ENCODE measurements at regions not wholly inside any gene's neighbourhood (a gene's known extent, or its start where the extent isn't known, plus 50 kb on each side); places are given as distances from the start of the nearest gene placed in this dataset.

DNA sequence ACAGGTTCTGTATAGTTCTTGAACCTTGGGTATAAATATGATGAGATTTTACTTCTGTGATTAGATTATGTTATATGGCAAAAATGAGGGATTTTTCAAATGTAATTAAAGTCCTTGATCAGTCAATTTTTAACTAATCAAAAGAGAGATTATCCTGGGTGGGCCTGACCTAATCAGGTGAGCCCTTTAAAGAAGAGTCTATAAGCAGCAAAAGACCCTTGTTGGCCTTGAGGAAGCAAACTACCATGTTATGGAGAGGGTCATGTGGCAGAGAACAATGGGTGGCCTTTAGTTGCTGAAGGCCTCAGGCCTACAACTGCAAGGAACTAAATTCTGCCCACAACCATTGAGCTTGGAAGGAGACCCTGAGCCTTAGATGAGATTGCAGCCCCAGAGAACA is 102.5 kb upstream of the RIPOR2 start:
- no peak for DNase-seq (ENCODE audit: low read depth in 2 of 2)

DNA sequence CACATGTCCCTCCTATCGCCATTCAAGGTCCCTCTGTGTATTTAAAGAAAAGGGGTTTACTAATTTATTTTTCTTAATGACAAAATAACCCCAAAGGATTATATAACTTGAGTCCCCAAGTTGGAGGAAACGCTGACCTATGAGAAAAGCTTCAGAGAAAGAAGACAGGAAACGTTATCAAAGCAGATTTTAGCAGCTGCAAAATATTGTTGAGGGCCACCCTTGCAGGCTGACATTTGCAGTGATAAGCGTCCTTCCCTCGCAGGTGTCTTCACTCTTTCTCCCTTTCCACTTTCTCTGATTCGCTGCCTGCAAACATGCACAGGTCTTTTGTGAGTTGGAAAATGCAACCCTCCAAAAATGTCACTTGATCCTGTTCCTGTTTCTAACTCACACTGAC is 103.2 kb upstream of the RIPOR2 start:
- no peak for DNase-seq (ENCODE audit: low read depth in 2 of 2)

DNA sequence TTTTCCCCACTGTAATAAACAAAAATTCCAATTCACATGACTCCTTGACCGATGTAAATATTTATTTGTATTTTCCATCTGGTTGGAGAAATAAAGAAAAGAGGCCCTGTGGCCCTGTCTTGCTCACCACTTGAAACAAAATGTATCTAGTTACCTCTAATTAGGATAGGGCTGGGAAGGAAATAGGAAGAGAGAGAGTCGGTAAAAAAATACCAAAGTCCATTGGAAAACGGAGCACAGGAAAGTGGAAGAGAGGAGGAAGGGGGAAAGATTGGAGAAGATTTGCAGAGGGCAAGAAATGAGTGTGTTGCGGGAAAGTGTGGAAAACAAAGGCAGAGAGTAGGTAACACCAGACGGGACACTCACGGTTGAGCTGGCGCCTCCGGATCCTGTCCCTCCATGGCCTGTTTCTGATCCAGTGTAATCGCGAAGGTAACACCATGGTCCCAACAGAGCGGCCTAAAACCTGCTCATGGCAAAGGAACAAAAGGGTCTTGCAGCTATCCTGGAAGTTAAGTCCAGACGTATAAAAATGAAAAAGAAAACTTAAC is 105.8 kb upstream of the RIPOR2 start:
- no peak for DNase-seq (ENCODE audit: low read depth in 2 of 2)

DNA sequence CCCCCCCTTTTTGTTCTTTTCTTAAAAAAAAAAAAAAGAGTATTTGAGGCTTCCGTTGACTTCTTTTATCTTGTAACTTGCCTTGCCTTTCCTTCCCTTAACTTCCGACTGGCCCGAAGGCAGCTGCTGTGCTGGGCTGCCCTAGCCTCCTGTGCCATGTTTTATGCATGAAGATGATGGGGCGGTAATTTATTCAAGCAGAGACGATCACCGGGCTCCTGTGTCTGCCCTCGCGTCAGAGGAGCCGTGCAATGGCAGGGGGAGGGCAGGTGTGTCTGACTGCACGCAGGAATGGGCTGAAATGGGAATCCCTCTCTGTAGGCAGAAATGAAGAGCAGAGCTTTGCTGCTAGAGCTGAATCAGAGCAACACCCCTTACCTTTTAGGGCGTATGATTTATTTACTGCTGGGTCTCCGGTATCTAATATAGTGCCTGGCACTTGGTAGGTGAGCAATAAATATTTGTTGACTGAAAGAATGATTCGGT is 106.3 kb upstream of the RIPOR2 start:
- DNase-seq (ENCODE audit: low read depth in 2 of 2), result no peak

DNA sequence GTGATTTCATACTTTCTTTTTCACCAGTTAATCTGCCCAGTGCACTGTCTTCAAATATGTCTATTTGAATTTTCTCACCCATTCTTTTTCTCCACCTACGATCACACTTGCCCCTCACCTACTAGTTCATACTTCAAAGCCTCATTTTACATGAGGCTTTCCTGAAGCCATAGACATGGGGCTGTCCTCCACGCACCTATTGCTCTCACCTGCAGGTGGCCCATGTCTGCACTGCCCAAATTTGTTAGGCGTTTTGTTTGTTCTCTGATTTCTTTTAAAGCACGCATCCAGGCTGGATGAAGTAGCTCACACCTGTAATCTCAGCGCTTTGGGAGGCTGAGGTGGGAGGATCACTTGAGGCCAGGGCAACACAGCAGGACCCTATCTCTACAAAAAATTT is 106.8 kb upstream of the RIPOR2 start:
- no peak for DNase-seq (ENCODE audit: low read depth in 2 of 2)

DNA sequence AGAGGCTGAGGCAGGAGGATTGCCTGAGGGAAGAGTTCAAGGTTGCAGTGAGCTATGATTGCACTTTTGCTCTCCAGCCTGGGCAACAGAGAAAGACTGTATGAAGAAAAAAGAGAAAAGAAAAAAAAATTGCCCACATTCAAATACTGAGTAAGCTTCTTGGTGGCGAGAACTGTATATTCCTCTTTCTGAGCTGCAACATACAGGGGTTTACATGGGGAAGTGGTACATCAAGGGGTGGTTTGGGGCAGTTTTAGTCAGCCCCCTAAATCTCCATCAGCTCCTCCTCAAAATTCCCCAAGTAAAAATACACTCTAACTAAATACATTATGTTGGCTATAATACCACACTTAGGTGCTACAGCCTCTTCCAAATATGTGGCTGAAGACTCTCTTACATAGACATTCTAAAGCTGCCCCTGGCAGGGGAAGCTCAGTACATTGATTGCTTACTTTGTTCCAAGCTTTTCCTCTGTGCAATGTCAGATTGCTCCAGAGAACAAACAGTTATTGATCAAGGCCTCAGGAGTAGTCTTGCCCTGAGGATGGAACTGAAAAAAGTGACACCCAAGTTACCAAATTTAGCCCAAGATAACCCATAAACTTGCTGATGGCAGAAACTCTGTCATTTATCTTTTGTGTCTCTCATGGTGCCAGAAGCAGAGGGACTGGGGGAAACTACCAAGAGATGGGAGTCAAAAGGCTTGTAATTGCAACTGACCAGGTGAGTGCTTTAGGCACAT is 107.4 kb upstream of the RIPOR2 start:
- no peak for DNase-seq (ENCODE audit: low read depth in 2 of 2)

DNA sequence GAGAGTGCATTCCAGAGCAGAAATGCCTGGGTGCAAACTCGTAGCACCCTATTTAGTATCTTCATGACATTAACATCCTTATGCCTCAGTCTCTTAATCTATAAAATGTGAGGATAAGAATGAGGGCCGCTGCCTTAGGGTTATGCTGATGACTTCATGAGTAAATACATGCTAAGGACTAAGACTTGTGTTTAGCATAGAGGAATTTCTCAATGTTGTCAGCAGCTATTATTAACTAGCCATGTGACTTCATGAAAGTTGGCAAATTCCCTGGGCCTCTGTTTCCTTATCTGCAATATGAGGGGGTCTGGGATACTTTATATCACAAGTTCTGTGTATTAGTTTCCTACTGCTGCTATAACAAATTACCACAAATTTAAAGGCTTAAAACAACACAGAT is 108.1 kb upstream of the RIPOR2 start:
- no peak for DNase-seq (ENCODE audit: low read depth in 2 of 2)

DNA sequence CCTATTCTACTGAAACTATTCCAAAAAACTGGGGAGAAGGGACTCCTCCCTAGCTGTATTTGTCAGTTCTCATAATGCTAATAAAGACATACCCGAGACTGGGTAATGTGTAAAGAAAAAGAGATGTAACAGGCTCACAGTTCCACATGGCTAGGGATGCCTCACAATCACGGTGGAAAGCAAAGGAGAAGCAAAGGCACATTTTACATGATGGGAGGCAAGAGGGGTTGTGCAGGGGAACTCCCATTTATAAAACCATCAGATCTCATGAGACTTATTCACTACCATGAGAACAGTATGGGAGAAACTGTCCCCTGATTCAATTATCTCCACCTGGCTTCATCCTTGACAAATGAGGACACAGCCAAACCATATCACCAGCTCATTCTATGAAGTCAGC is 111.2 kb upstream of the RIPOR2 start:
- no peak for DNase-seq (ENCODE audit: low read depth in 2 of 2)

DNA sequence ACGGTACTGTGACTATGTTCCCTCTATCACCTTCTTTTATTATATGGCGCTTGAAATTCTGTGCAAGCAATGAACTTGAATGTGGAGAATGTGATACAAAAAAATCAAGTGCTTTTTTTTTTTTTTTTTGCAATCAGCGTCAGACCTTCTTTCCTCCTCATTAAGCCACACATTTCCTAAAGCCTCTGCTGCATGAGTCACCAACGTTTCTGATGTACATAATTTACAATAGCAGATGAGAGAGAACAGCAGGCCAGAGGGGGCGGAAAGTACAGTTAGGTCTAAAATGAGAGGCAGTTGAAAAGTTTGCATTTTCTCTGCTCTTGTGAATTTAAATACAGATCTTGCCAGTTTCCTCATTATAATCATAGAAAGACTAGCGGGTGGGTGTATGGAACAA is 114.6 kb upstream of the RIPOR2 start:
- DNase-seq (ENCODE audit: low read depth in 2 of 2), result peak; percentile 44 to 64

DNA sequence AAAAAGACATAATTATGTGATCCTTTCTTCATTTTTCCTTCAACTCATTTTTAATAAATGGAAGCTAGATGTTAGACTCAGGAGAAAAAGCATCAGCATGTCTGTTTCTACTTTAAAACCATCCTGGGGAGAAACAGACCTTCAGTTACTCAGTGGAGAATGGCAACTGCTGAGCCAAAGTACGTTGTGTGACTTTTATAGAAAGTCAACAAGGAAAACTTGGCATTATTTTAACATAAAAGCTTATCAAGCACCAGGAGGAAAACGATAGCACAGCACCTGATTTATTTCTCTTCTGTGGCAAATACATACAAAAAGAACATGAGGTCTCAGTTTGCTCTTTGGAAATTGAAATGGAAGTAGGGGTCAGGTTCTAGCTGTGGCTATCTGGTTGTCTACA is 115.3 kb upstream of the RIPOR2 start:
- DNase-seq (ENCODE audit: low read depth in 2 of 2), result no peak

DNA sequence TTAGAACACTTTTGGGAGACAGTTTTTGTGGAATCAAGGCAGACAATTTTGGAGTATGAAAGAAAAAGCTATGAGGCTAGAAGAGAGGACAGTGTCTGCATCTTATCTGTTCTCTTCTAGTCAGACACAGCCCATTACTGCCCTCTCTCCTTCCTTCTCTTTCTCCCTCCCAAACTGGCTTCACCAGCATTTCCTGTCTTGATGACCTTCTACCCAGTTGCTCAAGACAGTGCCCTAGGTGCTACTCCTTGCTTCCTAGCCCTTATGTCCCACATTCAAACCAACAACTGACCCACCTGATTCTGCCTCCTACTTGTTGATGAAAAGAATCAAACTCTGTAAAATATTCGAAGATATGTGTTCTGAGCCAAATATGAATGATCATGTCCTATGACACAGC is 116.4 kb upstream of the RIPOR2 start:
- no peak for DNase-seq (ENCODE audit: low read depth in 2 of 2)

DNA sequence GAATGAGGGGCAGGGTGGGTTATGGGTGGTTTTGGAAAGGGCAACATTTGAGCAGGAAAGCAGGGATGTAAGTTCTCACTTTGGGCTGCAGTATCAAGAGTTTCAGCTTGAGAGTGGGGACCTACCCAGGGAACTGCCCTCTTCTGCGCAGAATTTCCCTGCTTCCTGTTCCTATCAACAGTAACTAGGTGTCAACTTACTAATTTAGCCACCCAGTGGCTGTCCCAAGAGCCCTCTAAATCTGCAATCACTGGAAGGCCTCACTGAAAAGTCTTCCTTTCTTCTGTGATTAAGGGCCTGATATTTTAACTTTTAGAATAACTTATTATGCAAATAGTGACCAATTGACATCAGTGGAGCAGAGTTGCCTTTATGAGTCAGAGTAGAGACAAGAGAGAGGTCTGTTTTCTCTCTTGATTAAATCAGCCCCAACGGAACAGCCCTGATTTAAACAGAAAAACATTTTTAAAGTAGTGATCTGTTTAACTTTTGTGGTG is 118.2 kb upstream of the RIPOR2 start:
- no peak for DNase-seq (ENCODE audit: low read depth in 2 of 2)

DNA sequence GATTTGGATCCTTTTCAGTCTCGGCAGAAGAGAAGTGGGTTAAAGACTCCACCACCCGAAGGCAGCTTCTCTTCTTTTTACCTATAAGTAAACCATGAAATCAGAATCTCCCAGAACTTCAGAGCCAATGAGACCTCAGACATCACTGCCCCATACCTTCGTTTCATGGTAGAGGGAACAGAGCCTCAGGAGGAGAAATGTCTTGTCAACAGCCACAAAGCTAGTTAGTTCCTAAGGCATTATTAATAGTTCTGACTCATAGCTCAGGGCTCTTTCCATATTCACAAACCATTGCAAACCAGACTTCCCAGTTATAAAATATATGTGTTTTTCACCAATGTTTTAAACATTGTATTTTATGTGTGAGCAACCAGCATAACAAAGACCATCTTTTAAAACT is 118.7 kb upstream of the RIPOR2 start:
- no peak for DNase-seq (ENCODE audit: low read depth in 2 of 2)

DNA sequence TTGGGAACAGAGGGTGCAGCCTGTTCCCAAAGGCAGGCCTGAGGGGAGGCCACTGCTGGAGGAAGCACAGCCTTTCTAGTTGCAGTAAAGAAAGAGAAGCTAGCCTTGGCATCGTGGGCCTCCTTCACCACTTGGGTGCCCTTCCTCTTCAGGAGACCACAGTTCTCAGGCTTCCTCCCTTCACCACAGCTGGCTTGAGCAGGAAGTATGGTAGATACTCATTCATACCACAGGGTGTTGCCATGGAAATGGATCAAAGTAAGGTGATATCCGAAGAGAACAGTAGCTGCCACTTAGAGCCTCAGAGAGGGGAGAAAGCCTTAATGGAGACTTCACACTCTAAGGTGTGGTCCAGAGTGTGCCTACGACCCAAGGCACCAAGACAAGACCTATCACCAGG is 120.4 kb upstream of the RIPOR2 start:
- peak; percentile 24 to 39 for DNase-seq (ENCODE audit: low read depth in 2 of 2)

DNA sequence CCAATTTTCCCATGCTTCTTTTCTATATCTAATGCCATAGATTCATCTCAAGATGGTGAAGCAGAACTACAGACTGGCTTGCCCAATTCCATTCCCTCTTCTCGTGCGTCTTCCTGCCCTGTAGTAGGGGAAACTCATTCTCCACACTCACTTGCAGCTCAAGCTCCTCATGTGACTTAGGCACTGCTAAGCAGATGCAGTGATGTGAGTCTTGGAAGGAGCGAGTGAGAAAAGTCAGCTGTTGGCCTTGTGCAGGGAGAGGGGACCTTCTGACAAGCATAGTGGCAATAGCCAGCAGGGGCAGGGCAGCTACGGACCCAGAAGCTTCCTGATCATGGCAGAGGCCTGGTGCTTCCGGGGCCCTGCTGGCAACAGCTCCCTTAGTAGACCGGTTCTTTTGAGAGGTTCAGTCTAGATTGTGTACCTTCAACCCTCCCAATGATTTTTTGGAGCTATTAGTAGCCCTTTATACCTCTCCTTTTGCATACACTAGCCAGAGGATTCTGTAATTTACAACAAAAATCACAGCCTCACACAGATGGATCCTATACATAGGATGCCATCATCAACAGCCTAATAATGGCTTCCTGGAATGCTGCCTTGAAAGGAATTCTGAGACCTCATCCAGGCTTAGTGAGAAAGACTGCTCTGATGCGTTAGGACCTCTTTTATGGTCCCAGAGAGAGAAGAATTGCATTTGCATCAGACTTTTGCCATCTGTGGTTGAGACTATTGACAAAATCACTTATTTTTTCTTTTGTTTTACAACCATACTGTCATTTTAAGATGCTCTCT is 121.5 kb upstream of the RIPOR2 start:
- DNase-seq (ENCODE audit: low read depth in 2 of 2), result no peak

DNA sequence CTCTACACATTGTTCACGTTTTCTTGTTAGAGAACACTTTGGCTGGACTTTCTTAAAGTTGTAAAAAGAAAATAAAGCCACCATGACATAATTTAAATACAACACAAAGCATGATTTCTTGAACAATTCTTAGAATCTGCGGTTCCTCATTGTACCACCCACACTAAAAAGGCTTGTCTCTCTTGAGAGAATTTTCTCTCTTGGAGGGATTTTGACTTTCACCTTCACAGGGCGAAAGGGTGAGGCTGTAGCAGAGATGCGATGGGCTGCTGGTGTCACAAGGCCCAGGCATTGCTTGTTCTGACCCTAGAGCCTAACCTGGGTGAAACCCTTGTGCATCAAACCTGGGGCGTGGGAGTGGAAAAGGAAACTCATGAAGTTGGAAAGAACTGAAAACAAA is 122.7 kb upstream of the RIPOR2 start:
- DNase-seq (ENCODE audit: low read depth in 2 of 2), result no peak

DNA sequence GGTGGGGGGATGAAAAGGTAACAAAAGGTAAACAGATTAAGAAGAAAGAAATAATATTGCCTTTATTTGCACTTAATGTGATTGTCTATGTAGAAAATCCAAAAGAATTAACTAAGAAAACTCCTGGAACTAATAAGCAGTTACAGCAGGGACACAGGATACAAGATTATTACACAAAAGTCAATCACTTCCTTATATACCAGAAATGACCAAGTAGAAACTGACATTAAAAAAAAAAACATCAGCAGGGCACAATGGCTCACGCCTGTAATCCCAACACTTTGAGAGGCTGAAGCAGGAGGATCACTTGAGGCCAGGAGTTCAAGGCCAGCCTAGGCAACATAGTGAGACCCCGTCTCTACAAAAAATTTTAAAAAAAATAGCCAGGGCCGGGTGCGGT is 123.2 kb upstream of the RIPOR2 start:
- DNase-seq (ENCODE audit: low read depth in 2 of 2), result no peak

DNA sequence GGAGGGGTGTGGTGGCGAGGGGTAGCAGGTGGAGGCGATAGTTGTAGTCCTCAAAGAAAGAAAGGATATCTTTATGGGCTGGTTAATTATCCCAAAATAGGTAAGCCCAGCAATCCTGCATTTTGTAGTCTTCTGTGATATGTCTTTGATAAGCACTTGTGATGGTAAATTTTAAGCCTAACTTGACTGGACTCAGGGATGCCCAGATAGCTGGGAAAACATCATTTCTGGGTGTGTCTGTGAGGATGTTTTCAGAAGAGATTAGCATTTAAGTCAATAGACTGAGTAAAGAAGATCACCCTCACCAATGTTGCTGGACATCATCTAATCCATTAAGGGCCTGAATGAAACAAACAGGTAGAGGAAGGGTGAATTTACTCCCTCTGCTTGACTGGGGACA is 124.8 kb upstream of the RIPOR2 start:
- DNase-seq (ENCODE audit: low read depth in 2 of 2), result no peak

DNA sequence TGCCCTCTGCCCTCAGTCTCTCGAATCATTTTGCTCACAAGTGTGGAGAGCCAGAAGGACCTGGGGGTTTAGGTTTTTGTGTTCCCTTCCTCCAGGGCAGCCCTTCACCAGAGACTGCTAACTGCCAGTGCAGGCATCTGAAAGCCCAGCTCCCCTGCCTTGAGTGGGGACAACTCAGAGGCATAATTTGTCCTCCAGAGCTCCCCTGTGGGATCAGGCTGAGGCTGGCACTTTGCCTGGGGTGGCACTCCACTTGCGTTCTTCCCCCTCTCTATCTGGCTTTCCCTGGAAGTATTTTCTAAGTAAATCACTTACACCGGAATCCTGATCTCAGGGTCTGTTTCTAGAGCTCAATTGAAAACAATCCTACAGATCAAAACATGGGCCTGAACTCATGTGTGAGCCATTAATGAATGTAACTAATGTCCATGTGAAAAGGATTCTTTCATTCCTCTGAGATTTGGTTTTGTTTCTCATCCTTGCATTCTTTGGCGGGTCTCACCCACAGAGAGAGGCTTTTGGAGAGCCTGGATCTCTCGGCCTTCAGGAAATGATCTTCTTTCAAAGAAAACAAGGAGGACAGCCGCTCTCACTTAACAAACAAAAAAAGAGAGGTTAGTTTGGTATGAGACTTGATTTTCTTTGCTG is 125.7 kb upstream of the RIPOR2 start:
- DNase-seq (ENCODE audit: low read depth in 2 of 2), result no peak

DNA sequence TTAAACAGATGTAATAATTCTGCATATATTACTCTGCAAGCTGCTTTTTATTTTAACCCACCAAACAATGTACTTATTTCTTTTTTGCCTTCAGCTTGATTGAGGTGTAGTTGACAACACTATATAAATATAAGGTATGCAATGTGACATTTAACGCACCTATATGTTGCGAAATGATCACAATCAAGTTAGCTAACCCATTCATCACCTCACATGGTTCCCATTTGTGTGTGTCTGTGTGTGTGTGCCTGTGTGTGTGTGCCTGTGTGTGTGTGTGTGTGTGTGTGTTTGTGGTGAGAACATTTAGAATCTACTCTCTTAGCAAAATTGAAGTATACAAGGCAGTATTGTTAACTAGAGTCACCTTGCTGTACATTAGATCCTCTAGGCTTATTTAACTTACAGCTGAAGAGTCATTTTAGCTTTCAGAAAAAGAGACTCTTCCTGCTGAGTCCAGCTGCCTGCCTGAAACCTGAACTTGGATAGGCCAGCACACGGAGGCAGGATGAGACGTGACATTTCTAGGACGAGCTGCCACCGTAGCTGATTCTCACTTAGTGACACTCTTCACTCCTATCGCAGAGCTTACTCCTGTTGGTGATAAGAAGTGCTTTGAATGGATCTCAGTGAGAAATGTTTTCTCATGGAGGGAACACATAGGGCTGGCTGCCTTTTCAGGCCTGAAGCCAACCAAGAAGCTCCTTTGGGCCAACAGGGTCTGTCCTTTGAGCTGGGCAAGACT is 126.5 kb upstream of the RIPOR2 start:
- no peak for DNase-seq (ENCODE audit: low read depth in 2 of 2)

DNA sequence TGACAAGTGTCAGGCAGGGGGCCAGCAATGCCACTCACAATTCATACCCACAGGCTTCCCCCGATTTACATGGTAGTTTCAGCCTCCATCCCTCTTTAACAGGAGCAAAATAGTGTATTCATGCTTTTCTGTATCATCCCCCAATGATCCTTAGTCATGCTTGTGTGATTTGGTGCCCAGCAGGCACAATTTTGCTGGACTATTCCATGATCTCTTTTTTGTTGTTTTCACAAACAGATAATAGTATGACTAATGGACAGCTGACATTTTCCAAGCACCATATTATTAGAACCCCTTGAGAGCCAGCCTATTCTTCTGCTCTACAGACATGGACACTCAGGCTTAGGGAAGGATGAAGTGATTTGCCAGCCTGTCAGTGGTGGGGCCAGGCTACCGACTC is 128.2 kb upstream of the RIPOR2 start:
- no peak for DNase-seq (ENCODE audit: low read depth in 2 of 2)

DNA sequence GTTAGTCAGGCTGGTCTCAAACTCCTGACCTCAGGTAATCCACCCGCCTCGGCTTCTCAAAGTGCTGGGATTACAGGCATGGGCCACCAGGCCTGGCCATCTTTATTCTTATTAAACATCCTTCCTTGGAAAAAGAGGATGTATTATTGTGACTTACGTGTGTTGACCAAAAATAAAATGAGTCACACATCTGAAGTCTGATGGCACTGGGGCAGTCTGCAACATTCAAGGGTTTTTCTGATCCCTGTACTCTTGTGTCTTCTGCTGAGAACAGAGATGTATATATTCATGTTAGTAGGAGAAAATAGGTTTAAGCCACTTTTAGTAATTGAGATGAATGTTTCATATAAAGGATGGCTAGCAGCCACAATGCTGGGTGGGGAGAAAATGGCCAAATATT is 129.9 kb upstream of the RIPOR2 start:
- DNase-seq (ENCODE audit: low read depth in 2 of 2), result no peak
